Sigmoid colon (tissue), 6 donors: ENCODE measurements at regions not wholly inside any gene's neighbourhood (a gene's known extent, or its start where the extent isn't known, plus 50 kb on each side); places are given as distances from the start of the nearest gene placed in this dataset.

Source experiments
- DNase-seq: peaks from one replicate; pipeline ENCODE4 v3.0.0-alpha.2; 2019
- H3K27ac ChIP-seq, 4 donors: fragments of 200-600 bp; sonication (generic); one replicate each; pipeline ENCODE4 v1.5.1; 2016 to 2019; ENCODE audit warnings: mild to moderate bottlenecking in 1 of 4
- H3K27me3 ChIP-seq, 3 donors: fragments of 200-600 bp; sonication (generic); one replicate each; pipeline ENCODE4 v1.5.1; 2019; ENCODE audit warnings: mild to moderate bottlenecking in 1 of 3
- H3K36me3 ChIP-seq, 4 donors: fragments of 200-600 bp; sonication (generic); one replicate each; pipeline ENCODE4 v1.5.1; 2016 to 2019
- H3K4me1 ChIP-seq, 4 donors: fragments of 200-600 bp; sonication (generic); one replicate each; pipeline ENCODE4 v1.5.1; 2017 to 2019
- H3K4me3 ChIP-seq, 4 donors: fragments of 200-600 bp; sonication (generic); one replicate each; pipeline ENCODE4 v1.5.1; 2017 to 2019; ENCODE audit warnings: mild to moderate bottlenecking in 2 of 4, moderate library complexity in 1 of 4
- H3K9me3 ChIP-seq, 4 donors: fragments of 200-600 bp in 3 of 4; sonication (generic) in 3 of 4; one replicate each; pipeline versions ENCODE4 v1.5.1 to v1.6.1; 2013 to 2019
- CTCF ChIP-seq, 4 experiments: fragments of 450-650 bp in 3 of 4; fragments of 200-600 bp in 1 of 4; IDR thresholded peaks; one replicate each; pipeline ENCODE4 v1.5.1; 2016 to 2019; ENCODE audit warnings: antibody characterized with exemption in 4 of 4, mild to moderate bottlenecking in 3 of 4, moderate library complexity in 2 of 4
- EP300 ChIP-seq, 4 donors: sonication (generic); formaldehyde crosslinking; IDR thresholded peaks; one replicate each; pipeline ENCODE4 v1.6.1; 2017; ENCODE audit warnings: antibody characterized with exemption in 4 of 4
- POLR2A ChIP-seq, 2 donors: fragments of 450-650 bp; IDR thresholded peaks; one replicate each; pipeline ENCODE4 v1.6.1; 2016; ENCODE audit warnings: antibody characterized with exemption in 2 of 2, mild to moderate bottlenecking in 2 of 2, moderate library complexity in 2 of 2
- POLR2AphosphoS5 ChIP-seq, 4 donors: sonication (generic); formaldehyde crosslinking; IDR thresholded peaks; one replicate each; pipeline ENCODE4 v1.6.1; 2017; ENCODE audit warnings: antibody characterized with exemption in 4 of 4
- WGBS, 2 donors: extraction: QIAGEN DNeasy Blood & Tissue Kit; methylation state at CpG; one replicate each; pipeline ENCODE4 v1.1.7; 2013; 5-methylcytosine and 5-hydroxymethylcytosine counted together
- intact Hi-C: fragments of 100-400 bp; cut with DNase I; formaldehyde crosslinking; loops from one replicate; pipeline ENCODE4 v1.15.1; 2023
- donor health status: healthy with polysubstance abuse.
- donor health status: healthy.

GRCh38 chrX:15988661-15989603 is 134.3 kb upstream of the AP1S2 start:
- no peaks in the 10 kb centered on the region for H3K4me1 ChIP-seq
- no peaks in the 10 kb centered on the region for H3K9me3 ChIP-seq
- intact Hi-C loops: no loop called here
- no peak for DNase-seq
- TF ChIP-seq CTCF (IDR thresholded peaks at IDR 0.05) (no peak), POLR2AphosphoS5 (IDR thresholded peaks at IDR 0.05) (no peak), EP300 (IDR thresholded peaks at IDR 0.05) (no peak), POLR2A (IDR thresholded peaks at IDR 0.05) (no peak)
- no peak overlapping the region for H3K4me3 ChIP-seq
- 66 to 84% methylated on average over 5 of the region's 5 CpGs for WGBS, 2 donors
- H3K36me3 ChIP-seq: no peaks in the 10 kb centered on the region
- peak overlapping the region in 2 of 4 donors; percentile 1 to 22 for H3K27ac ChIP-seq
- H3K27me3 ChIP-seq: no peaks in the 10 kb centered on the region

- WGBS, 2 donors: 66 to 78% methylated on average over 2 of the region's 2 CpGs
- no peaks in the 10 kb centered on the region for H3K27me3 ChIP-seq
- H3K27ac ChIP-seq: no peak overlapping the region
- no peaks in the 10 kb centered on the region for H3K36me3 ChIP-seq
- TF ChIP-seq POLR2A (IDR thresholded peaks at IDR 0.05) (no peak), CTCF (IDR thresholded peaks at IDR 0.05) (no peak), POLR2AphosphoS5 (IDR thresholded peaks at IDR 0.05) (no peak), EP300 (IDR thresholded peaks at IDR 0.05) (no peak)
- no peak for DNase-seq
- H3K9me3 ChIP-seq: no peaks in the 10 kb centered on the region
- H3K4me3 ChIP-seq: no peak overlapping the region
- intact Hi-C loops: no loop called here
- no peaks in the 10 kb centered on the region for H3K4me1 ChIP-seq
Observed at GRCh38 chrX:15985937-15986336, 131.3 kb upstream of the AP1S2 start.

- H3K27me3 ChIP-seq: no peaks in the 10 kb centered on the region
- no peak overlapping the region for H3K4me3 ChIP-seq
- H3K4me1 ChIP-seq: no peaks in the 10 kb centered on the region
- no peak for DNase-seq
- intact Hi-C loops: no loop called here
- 97 to 100% methylated on average over 1 of the region's 1 CpG for WGBS, 2 donors
- H3K9me3 ChIP-seq: no peaks in the 10 kb centered on the region
- no peak overlapping the region for H3K27ac ChIP-seq
- TF ChIP-seq POLR2AphosphoS5 (IDR thresholded peaks at IDR 0.05) (no peak), CTCF (IDR thresholded peaks at IDR 0.05) (no peak), POLR2A (IDR thresholded peaks at IDR 0.05) (no peak), EP300 (IDR thresholded peaks at IDR 0.05) (no peak)
- H3K36me3 ChIP-seq: no peaks in the 10 kb centered on the region
Observed at GRCh38 chrX:15983034-15983433, 128.4 kb upstream of the AP1S2 start.

GRCh38 chrX:15977644-15978043 is 123.0 kb upstream of the AP1S2 start:
- Histone ChIP-seq H3K4me1 (no peaks in the 10 kb centered on the region), H3K27me3 (no peaks in the 10 kb centered on the region), H3K9me3 (no peaks in the 10 kb centered on the region), H3K4me3 (no peak overlapping the region), H3K27ac (no peak overlapping the region), H3K36me3 (no peaks in the 10 kb centered on the region)
- intact Hi-C loops: loop anchor here (10.0 kb wide), 1 partner anchor 133 kb away; no protein-coding TSS in a partner anchor
- TF ChIP-seq POLR2A (IDR thresholded peaks at IDR 0.05): no peak
- TF ChIP-seq CTCF (IDR thresholded peaks at IDR 0.05): no peak
- TF ChIP-seq EP300 (IDR thresholded peaks at IDR 0.05): no peak
- TF ChIP-seq POLR2AphosphoS5 (IDR thresholded peaks at IDR 0.05): no peak
- DNase-seq: no peak
- 30 to 59% methylated on average over 3 of the region's 3 CpGs for WGBS, 2 donors
